Esophagus squamous epithelium (tissue), 5 donors: ENCODE measurements at regions not wholly inside any gene's neighbourhood (a gene's known extent, or its start where the extent isn't known, plus 50 kb on each side); places are given as distances from the start of the nearest gene placed in this dataset.

ENCODE experiments used
- DNase-seq: peaks from one replicate; lab custom pipeline; 2025; lab: John Stamatoyannopoulos, UW
- H3K27ac ChIP-seq, 4 donors: fragments of 200-600 bp; sonication (generic); one replicate each; pipeline ENCODE4 v1.5.1; 2016 to 2019; ENCODE audit warnings: mild to moderate bottlenecking in 1 of 4
- H3K27me3 ChIP-seq, 4 donors: fragments of 200-600 bp; sonication (generic); 1 replicate in 3 of 4; 2 replicates in 1 of 4; pipeline versions ENCODE4 v1.5.1 to v1.6.0; 2017 to 2021; ENCODE audit warnings: antibody characterized with exemption in 1 of 4
- H3K36me3 ChIP-seq, 3 donors: fragments of 200-600 bp; sonication (generic); one replicate each; pipeline ENCODE4 v1.5.1; 2016 to 2019
- H3K4me1 ChIP-seq, 3 donors: fragments of 200-600 bp; sonication (generic); one replicate each; pipeline ENCODE4 v1.5.1; 2017 to 2019
- H3K4me3 ChIP-seq, 4 donors: fragments of 200-600 bp; sonication (generic); 1 replicate in 3 of 4; 2 replicates in 1 of 4; pipeline ENCODE4 v1.5.1; 2016 to 2019; ENCODE audit warnings: mild to moderate bottlenecking in 2 of 4, moderate library complexity in 1 of 4
- H3K9me3 ChIP-seq, 3 donors: fragments of 200-600 bp; sonication (generic); one replicate each; pipeline ENCODE4 v1.5.1; 2016 to 2019
- POLR2A ChIP-seq, 4 donors: fragments of 450-650 bp; IDR thresholded peaks; one replicate each; pipeline ENCODE4 v1.6.1; 2017; ENCODE audit warnings: antibody characterized with exemption in 4 of 4, mild to moderate bottlenecking in 4 of 4, moderate library complexity in 3 of 4
- WGBS, 2 donors: methylation state at CpG; one replicate each; pipeline ENCODE4 v1.1.5; 2018; 5-methylcytosine and 5-hydroxymethylcytosine counted together
- intact Hi-C: fragments of 100-400 bp; cut with DNase I; formaldehyde crosslinking; loops from one replicate; pipeline ENCODE4 v1.15.0; 2022
- TF ChIP-seq, protein P1 (sequence below), 6 experiments: fragments of 450-650 bp in 4 of 6; fragments of 200-600 bp in 2 of 6; sonication (generic) in 2 of 6; IDR thresholded peaks; one replicate each; pipeline ENCODE4 v1.5.1; 2016 to 2019; ENCODE audit warnings: antibody characterized with exemption in 6 of 6, mild to moderate bottlenecking in 4 of 6, moderate library complexity in 4 of 6
- donor health status: DM: yes; HTN: yes; CAD: no.

DNA sequence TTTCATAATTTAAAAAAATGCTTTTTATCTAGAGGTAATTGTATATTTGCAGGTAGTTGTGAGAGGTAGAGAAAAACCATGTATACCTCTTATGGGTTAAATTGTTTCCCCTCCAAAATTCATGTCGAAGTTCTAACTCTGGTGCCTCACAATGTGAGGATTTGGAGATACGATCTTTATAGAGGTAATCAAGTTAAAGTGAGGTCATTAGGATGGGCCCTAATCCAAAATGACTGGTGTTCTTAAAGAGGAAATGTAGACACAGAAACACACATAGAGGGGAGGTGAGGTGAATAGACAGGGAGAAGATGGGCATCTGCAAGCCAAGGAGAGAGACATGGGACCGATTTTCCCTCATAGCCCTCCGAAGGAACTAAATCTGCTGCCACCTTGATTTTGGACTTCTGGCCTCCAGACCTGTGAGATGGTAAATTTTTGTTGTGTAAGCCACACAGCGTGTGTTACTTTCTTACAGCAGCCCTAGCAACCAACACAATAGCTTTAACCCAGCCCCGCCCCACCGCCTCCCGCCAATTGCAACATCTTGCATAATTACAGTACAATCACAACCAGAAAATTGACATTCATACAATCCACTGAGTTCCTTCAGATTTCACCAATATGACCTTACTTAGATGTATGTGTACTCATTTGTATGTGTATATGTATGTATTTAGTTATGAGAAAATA is 208.9 kb downstream of the MIB1 start:
- H3K27ac ChIP-seq = no peak overlapping the region
- no peak for DNase-seq
- intact Hi-C loops = no loop called here
- no peak overlapping the region for H3K4me3 ChIP-seq
- H3K36me3 ChIP-seq = no peaks in the 10 kb centered on the region
- 68 to 69% methylated on average over 8 of the region's 8 CpGs for WGBS, 2 donors
- no peaks in the 10 kb centered on the region for H3K9me3 ChIP-seq
- TF ChIP-seq POLR2A (IDR thresholded peaks at IDR 0.05) = no peak
- TF ChIP-seq, protein P1, sequence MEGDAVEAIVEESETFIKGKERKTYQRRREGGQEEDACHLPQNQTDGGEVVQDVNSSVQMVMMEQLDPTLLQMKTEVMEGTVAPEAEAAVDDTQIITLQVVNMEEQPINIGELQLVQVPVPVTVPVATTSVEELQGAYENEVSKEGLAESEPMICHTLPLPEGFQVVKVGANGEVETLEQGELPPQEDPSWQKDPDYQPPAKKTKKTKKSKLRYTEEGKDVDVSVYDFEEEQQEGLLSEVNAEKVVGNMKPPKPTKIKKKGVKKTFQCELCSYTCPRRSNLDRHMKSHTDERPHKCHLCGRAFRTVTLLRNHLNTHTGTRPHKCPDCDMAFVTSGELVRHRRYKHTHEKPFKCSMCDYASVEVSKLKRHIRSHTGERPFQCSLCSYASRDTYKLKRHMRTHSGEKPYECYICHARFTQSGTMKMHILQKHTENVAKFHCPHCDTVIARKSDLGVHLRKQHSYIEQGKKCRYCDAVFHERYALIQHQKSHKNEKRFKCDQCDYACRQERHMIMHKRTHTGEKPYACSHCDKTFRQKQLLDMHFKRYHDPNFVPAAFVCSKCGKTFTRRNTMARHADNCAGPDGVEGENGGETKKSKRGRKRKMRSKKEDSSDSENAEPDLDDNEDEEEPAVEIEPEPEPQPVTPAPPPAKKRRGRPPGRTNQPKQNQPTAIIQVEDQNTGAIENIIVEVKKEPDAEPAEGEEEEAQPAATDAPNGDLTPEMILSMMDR (IDR thresholded peaks at IDR 0.05) = no peak
- H3K4me1 ChIP-seq = no peaks in the 10 kb centered on the region
- H3K27me3 ChIP-seq = peaks cover 0 to 7% (median 0%) of the 10 kb centered on the region in 4 donors

DNA sequence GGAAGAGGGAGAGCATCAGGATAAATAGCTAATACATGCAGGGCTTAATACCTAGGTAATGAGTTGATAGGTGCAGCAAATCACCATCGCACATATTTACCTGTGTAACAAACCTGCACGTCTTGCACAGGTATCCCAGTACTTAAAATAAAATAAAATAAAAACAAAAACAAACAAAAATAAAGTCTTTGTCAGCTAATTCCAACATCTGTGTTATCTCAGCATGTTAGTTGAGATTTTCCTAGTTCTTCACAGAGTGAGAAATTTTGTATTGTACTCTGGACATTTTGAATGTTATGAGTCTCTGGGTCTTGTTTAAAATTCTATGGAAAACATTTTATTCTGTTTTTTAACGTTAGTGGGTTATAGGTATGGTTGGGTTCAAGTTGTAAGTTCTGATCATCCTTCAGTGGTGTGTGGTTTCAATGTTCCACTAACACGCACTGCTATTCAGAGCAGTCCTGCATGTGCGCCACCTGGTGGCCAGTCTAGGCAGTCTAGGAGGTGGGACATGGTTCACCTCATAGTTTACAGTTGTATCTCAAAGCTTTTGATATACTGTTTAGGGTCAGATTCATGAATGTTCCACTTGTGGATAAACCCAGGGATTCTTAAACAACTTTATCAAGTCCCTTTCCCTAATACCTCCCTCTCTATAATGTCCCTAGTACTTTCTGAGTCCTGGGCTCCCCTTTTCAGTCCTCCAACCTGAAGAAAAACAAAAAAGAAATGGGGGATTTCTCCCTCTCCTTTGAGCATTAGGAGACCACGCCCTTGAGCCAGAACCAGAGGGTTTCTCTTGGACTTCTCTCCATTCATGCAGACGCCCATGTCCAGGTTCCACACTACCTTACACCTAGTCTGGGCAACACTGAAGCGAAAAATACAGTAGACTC is 213.4 kb upstream of the GATA6 start:
- 37 to 39% methylated on average over 8 of the region's 8 CpGs for WGBS, 2 donors
- Histone ChIP-seq H3K4me3 (no peak overlapping the region), H3K4me1 (no peaks in the 10 kb centered on the region), H3K9me3 (no peaks in the 10 kb centered on the region), H3K36me3 (no peaks in the 10 kb centered on the region), H3K27ac (no peak overlapping the region), H3K27me3 (peaks cover 0 to 11% (median 0%) of the 10 kb centered on the region in 4 donors)
- no peak for TF ChIP-seq POLR2A (IDR thresholded peaks at IDR 0.05)
- TF ChIP-seq, protein P1 (IDR thresholded peaks at IDR 0.05) = peak; percentile 66 to 88 (median 77)
- intact Hi-C loops = no loop called here
- no peak for DNase-seq

DNA sequence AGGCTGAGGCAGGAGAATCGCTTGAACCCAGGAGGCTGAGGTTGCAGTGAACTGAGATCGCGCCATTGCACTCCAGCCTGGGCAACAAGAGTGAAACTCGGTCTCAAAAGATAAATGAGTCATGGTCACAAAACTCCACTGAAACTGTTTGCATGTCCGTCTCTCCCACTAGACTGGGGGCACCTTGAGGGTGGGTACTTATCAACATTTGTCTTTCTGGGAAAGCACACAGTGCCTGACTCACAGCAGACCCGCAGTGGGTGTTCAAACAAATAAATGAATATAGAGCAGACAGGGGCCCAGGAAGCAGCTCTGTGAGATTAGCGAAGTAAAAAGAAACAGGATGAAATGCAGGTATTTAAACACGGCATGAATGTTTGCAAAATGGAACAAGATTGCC is 211.1 kb upstream of the GATA6 start:
- TF ChIP-seq POLR2A (IDR thresholded peaks at IDR 0.05) = no peak
- TF ChIP-seq, protein P1 (IDR thresholded peaks at IDR 0.05) = no peak
- intact Hi-C loops = no loop called here
- no peak overlapping the region for H3K4me3 ChIP-seq
- WGBS, 2 donors = 49 to 52% methylated on average over 6 to 8 of the region's 8 CpGs
- no peak overlapping the region for H3K27ac ChIP-seq
- H3K27me3 ChIP-seq = peaks cover 0 to 11% (median 0%) of the 10 kb centered on the region in 4 donors
- H3K4me1 ChIP-seq = no peaks in the 10 kb centered on the region
- H3K36me3 ChIP-seq = no peaks in the 10 kb centered on the region
- no peaks in the 10 kb centered on the region for H3K9me3 ChIP-seq
- no peak for DNase-seq

DNA sequence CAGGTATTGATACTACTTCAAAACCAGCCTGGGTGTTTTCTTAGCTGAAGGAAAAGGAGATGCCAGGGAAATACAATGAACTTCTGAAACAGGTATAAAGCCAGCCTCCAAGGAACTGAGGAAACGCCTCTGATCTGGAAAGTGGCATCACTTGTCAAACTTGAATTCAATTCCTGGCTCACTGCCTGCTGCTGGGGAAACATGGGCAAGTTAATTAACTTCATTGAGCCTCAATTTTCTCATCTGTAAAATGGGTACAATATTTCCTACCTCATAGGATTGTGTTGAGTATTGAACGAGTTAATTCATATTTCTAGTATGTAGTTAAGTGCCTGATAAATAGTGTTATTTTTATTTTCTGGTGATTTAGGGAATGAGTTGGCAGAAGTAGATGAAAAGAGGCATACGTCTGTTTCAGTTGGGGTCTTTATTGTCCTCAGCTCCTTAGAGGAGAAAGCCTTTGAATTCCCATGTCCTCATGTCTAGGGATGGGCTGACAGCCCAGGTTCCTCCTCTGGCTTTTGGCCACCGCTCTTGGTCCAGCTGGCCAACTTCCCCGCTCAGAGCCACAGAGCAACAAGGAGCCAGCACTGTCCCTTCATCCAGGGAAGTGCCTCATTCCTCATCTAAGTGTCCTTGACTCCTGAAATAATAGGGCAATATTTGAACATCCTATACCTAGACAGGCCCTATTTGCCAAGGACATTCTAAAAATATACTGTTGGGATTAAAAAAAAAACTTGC is 210.5 kb upstream of the GATA6 start:
- H3K4me3 ChIP-seq = no peak overlapping the region
- H3K27ac ChIP-seq = no peak overlapping the region
- WGBS, 2 donors = 54 to 63% methylated on average over 5 of the region's 5 CpGs
- H3K4me1 ChIP-seq = no peaks in the 10 kb centered on the region
- H3K36me3 ChIP-seq = no peaks in the 10 kb centered on the region
- TF ChIP-seq, protein P1 (IDR thresholded peaks at IDR 0.05) = no peak
- intact Hi-C loops = no loop called here
- H3K27me3 ChIP-seq = peaks cover 0 to 7% (median 0%) of the 10 kb centered on the region in 4 donors
- DNase-seq = no peak
- no peaks in the 10 kb centered on the region for H3K9me3 ChIP-seq
